Stimulated activated CD8-positive, alpha-beta memory T cell treated with anti-CD3 and anti-CD28 coated beads, Interleukin-12 subunit alpha, Interleukin-12 subunit beta, amount 100 ng/mL, for 24 hours (primary cell): ENCODE measurements at regions not wholly inside any gene's neighbourhood (a gene's known extent, or its start where the extent isn't known, plus 50 kb on each side); places are given as distances from the start of the nearest gene placed in this dataset.
"Not testable (repeated sequence)": the region's sequence is repeated elsewhere in the genome, so short reads cannot be mapped to it uniquely, and the experiment has no call there.

Experiments used
- DNase-seq: peaks from one replicate; pipeline ENCODE4 v3.0.0-alpha.2; 2020; ENCODE audit errors: extremely low read depth

- DNase-seq: no peak
Observed at GRCh38 chr13:103694471-103694870, 628.3 kb upstream of the SLC10A2 start.

- no peak for DNase-seq
Observed at GRCh38 chr13:103694033-103694432, 627.8 kb upstream of the SLC10A2 start.

GRCh38 chr13:103692442-103692841, 626.2 kb upstream of the SLC10A2 start:
- DNase-seq: no peak

- no peak for DNase-seq
Observed at GRCh38 chr13:103676329-103676728, 610.1 kb upstream of the SLC10A2 start.

- DNase-seq: no peak
Observed at GRCh38 chr13:103671547-103671946, 605.3 kb upstream of the SLC10A2 start.

- no peak for DNase-seq
Observed at GRCh38 chr13:103663996-103664395, 597.8 kb upstream of the SLC10A2 start.

GRCh38 chr13:103656311-103656710, 590.1 kb upstream of the SLC10A2 start:
- DNase-seq: no peak

GRCh38 chr13:103640606-103641005, 574.4 kb upstream of the SLC10A2 start:
- no peak for DNase-seq

GRCh38 chr13:103639326-103639725, 573.1 kb upstream of the SLC10A2 start:
- no peak for DNase-seq

GRCh38 chr13:103638706-103639105, 572.5 kb upstream of the SLC10A2 start:
- no peak for DNase-seq

GRCh38 chr13:103634066-103634465, 567.8 kb upstream of the SLC10A2 start:
- DNase-seq: no peak

- DNase-seq: no peak
Observed at GRCh38 chr13:103625194-103625593, 559.0 kb upstream of the SLC10A2 start.

GRCh38 chr13:103618151-103618550, 551.9 kb upstream of the SLC10A2 start:
- DNase-seq: no peak

GRCh38 chr13:103615771-103616170, 549.6 kb upstream of the SLC10A2 start:
- no peak for DNase-seq

- no peak for DNase-seq
Observed at GRCh38 chr13:103614761-103615160, 548.5 kb upstream of the SLC10A2 start.

- no peak for DNase-seq
Observed at GRCh38 chr13:103607995-103608394, 541.8 kb upstream of the SLC10A2 start.

GRCh38 chr13:103605546-103606326, 539.5 kb upstream of the SLC10A2 start:
- DNase-seq: no peak

- DNase-seq: not testable (repeated sequence)
Observed at GRCh38 chr13:103599870-103600269, 533.7 kb upstream of the SLC10A2 start.

GRCh38 chr13:103598671-103599070, 532.5 kb upstream of the SLC10A2 start:
- no peak for DNase-seq

- no peak for DNase-seq
Observed at GRCh38 chr13:103573446-103573845, 507.2 kb upstream of the SLC10A2 start.

- no peak for DNase-seq
Observed at GRCh38 chr13:103568314-103568713, 502.1 kb upstream of the SLC10A2 start.

GRCh38 chr13:103557878-103558277, 491.7 kb upstream of the SLC10A2 start:
- DNase-seq: no peak

GRCh38 chr13:103556681-103557080, 490.5 kb upstream of the SLC10A2 start:
- no peak for DNase-seq

- DNase-seq: no peak
Observed at GRCh38 chr13:103547914-103548313, 481.7 kb upstream of the SLC10A2 start.
